Thymus (tissue), 11 donors: ENCODE measurements at regions not wholly inside any gene's neighbourhood (a gene's known extent, or its start where the extent isn't known, plus 50 kb on each side); places are given as distances from the start of the nearest gene placed in this dataset.
A peak's percentile ranks its signal among the peaks of the same experiment; 100 is the strongest.
"Not testable (repeated sequence)": the region's sequence is repeated elsewhere in the genome, so short reads cannot be mapped to it uniquely, and the experiment has no call there.

Experiments
- DNase-seq, 9 donors: peaks; one replicate each; pipeline ENCODE4 v3.0.0-alpha.2; 2013; ENCODE audit warnings: low spot score in 9 of 9, low read depth in 6 of 9, missing footprints in 1 of 9
- H3K27ac ChIP-seq, 2 donors: one replicate each; pipeline ENCODE4 v1.5.1; 2013; ENCODE audit warnings: control low read depth in 1 of 2, low read depth in 1 of 2, low read length in 1 of 2, mild to moderate bottlenecking in 1 of 2, moderate library complexity in 1 of 2
- H3K27me3 ChIP-seq, 2 donors: one replicate each; pipeline ENCODE4 v1.5.1; 2013; ENCODE audit warnings: low read length in 1 of 2; ENCODE audit not compliant: control insufficient read depth in 2 of 2, insufficient read depth in 1 of 2
- H3K36me3 ChIP-seq, 2 donors: one replicate each; pipeline ENCODE4 v1.5.1; 2013; ENCODE audit warnings: low read length in 1 of 2, mild to moderate bottlenecking in 1 of 2, moderate library complexity in 1 of 2; ENCODE audit not compliant: control insufficient read depth in 2 of 2, insufficient read depth in 2 of 2
- H3K4me1 ChIP-seq, 2 donors: one replicate each; pipeline ENCODE4 v1.5.1; 2013; ENCODE audit warnings: low read length in 2 of 2; ENCODE audit not compliant: control insufficient read depth in 2 of 2, insufficient read depth in 2 of 2
- H3K4me3 ChIP-seq, 2 donors: one replicate each; pipeline ENCODE4 v1.5.1; 2013; ENCODE audit warnings: low read length in 2 of 2, control low read depth in 1 of 2, mild to moderate bottlenecking in 1 of 2
- H3K9me3 ChIP-seq, 2 donors: one replicate each; pipeline ENCODE4 v1.5.1; 2013; ENCODE audit warnings: low read length in 1 of 2, mild to moderate bottlenecking in 1 of 2; ENCODE audit not compliant: control insufficient read depth in 2 of 2, insufficient read depth in 1 of 2
- WGBS: extraction: QIAGEN DNeasy Blood & Tissue Kit; methylation state at CpG from one replicate; pipeline ENCODE4 v1.1.7; 2013; 5-methylcytosine and 5-hydroxymethylcytosine counted together
- donor health status: healthy.

DNA sequence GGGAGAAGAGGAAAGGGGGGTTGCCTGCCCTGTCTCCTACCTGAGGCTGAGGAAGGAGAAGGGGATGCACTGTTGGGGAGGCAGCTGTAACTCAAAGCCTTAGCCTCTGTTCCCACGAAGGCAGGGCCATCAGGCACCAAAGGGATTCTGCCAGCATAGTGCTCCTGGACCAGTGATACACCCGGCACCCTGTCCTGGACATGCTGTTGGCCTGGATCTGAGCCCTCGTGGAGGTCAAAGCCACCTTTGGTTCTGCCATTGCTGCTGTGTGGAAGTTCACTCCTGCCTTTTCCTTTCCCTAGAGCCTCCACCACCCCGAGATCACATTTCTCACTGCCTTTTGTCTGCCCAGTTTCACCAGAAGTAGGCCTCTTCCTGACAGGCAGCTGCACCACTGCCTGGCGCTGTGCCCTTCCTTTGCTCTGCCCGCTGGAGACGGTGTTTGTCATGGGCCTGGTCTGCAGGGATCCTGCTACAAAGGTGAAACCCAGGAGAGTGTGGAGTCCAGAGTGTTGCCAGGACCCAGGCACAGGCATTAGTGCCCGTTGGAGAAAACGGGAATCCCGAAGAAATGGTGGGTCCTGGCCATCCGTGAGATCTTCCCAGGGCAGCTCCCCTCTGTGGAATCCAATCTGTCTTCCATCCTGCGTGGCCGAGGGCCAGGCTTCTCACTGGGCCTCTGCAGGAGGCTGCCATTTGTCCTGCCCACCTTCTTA lies 267.7 kb downstream of the OR4F29 start:
- WGBS: 90% methylated on average over 8 of the region's 13 CpGs
- not testable (repeated sequence) for H3K9me3 ChIP-seq, H3K4me1 ChIP-seq, H3K27ac ChIP-seq, H3K36me3 ChIP-seq, H3K27me3 ChIP-seq, DNase-seq, H3K4me3 ChIP-seq

DNA sequence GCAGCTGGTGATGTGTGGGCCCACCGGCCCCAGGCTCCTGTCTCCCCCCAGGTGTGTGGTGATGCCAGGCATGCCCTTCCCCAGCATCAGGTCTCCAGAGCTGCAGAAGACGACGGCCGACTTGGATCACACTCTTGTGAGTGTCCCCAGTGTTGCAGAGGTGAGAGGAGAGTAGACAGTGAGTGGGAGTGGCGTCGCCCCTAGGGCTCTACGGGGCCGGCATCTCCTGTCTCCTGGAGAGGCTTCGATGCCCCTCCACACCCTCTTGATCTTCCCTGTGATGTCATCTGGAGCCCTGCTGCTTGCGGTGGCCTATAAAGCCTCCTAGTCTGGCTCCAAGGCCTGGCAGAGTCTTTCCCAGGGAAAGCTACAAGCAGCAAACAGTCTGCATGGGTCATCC lies 268.4 kb downstream of the OR4F29 start:
- not testable (repeated sequence) for H3K9me3 ChIP-seq, H3K4me3 ChIP-seq, DNase-seq, H3K27me3 ChIP-seq, H3K27ac ChIP-seq, H3K36me3 ChIP-seq, H3K4me1 ChIP-seq
- WGBS: 98% methylated on average over 5 of the region's 10 CpGs

- H3K4me1 ChIP-seq, H3K36me3 ChIP-seq, H3K27me3 ChIP-seq, H3K27ac ChIP-seq, H3K9me3 ChIP-seq, DNase-seq, H3K4me3 ChIP-seq: not testable (repeated sequence)
- WGBS: 99% methylated on average over 6 of the region's 7 CpGs
Measured at GRCh38 chr1:182631-183030, 268.8 kb downstream of the OR4F29 start.

- not testable (repeated sequence) for H3K36me3 ChIP-seq, H3K9me3 ChIP-seq, H3K4me3 ChIP-seq, H3K4me1 ChIP-seq, H3K27me3 ChIP-seq, H3K27ac ChIP-seq
- peak; percentile 8 to 75 (median 47) for DNase-seq
- 84% methylated on average over 66 of the region's 79 CpGs for WGBS
Measured at GRCh38 chr1:181247-182216, 269.9 kb downstream of the OR4F29 start.

- 89% methylated on average over 28 of the region's 28 CpGs for WGBS
- not testable (repeated sequence) for H3K27ac ChIP-seq, H3K9me3 ChIP-seq, H3K4me1 ChIP-seq, H3K4me3 ChIP-seq, H3K36me3 ChIP-seq, H3K27me3 ChIP-seq
- peak in 1 of 9 donors; percentile 18 for DNase-seq
Measured at GRCh38 chr1:180749-181205, 270.7 kb downstream of the OR4F29 start.

DNA sequence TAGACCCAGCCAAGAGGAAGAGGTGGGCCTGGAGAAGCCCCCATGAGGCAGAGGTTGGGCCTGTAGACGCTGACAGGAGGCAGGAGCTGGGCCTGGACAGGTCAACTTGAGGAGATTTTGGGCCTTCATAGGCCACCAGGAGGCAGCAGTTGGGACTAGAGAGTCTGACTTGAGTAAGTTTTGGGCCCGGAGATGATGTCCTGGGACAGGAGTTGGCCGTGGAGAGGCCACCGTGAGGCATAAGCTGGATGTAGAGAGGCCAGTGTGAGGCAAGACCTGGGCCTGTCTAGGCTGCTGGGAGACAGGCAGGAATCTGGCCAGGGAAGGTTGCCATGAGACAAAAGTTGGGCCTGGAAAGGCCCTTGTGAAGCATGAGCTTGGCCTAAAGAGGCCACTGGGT lies 312.6 kb downstream of the OR4F29 start:
- H3K4me3 ChIP-seq, H3K27me3 ChIP-seq, H3K27ac ChIP-seq, H3K4me1 ChIP-seq, H3K36me3 ChIP-seq, H3K9me3 ChIP-seq, DNase-seq: not testable (repeated sequence)
- WGBS: 99% methylated on average over 3 of the region's 4 CpGs

- not testable (repeated sequence) for DNase-seq
Measured at GRCh38 chr1:137664-138063, 313.8 kb downstream of the OR4F29 start.

GRCh38 chr1:136344-136932 lies 315.0 kb downstream of the OR4F29 start:
- H3K27ac ChIP-seq, H3K4me1 ChIP-seq, H3K9me3 ChIP-seq, H3K36me3 ChIP-seq, H3K27me3 ChIP-seq, H3K4me3 ChIP-seq, DNase-seq: not testable (repeated sequence)
- WGBS: 96% methylated on average over 29 of the region's 34 CpGs

More at GRCh38 chr1:137664-138063, 313.8 kb downstream of the OR4F29 start:
- not testable (repeated sequence) for H3K4me1 ChIP-seq, H3K36me3 ChIP-seq, H3K27me3 ChIP-seq, H3K4me3 ChIP-seq, H3K27ac ChIP-seq, H3K9me3 ChIP-seq
- 94% methylated on average over 2 of the region's 16 CpGs for WGBS

DNA sequence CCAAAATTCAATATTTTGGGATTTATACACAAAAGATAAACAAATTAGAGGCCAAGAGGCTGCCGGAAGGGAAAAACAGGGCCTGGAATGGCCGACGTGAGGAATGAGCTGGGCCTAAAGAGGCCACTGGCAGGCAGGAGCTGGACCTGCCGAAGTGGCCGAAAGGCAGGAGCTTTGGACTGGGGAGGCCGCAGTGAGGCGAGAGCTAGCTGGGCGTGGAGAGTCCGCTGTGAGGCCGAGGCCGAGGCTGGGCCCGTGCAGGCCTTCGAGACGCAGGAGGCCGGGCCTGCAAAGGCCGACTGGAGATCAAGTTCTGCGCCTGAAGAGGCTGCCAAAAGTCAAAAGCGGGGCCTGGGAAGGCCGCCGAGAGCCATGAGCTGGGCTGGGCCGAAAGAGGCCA lies 316.5 kb downstream of the OR4F29 start:
- H3K27me3 ChIP-seq, H3K4me3 ChIP-seq, H3K36me3 ChIP-seq, H3K9me3 ChIP-seq, H3K4me1 ChIP-seq, H3K27ac ChIP-seq, DNase-seq: not testable (repeated sequence)
- 98% methylated on average over 14 of the region's 21 CpGs for WGBS
